ENCODE measurements at regions not wholly inside any gene's neighbourhood (a gene's known extent, or its start where the extent isn't known, plus 50 kb on each side); places are given as distances from the start of the nearest gene placed in this dataset.

- Histone ChIP-seq H3K4me2 (ENCODE audit: insufficient read depth, low read length) (peak overlapping the region; percentile 28), H2AFZ (ENCODE audit: low read depth, low read length) (peak overlapping the region; percentile 74), H3K9me3 (replicated peaks; ENCODE audit: control insufficient read depth, insufficient read depth, low read length) (no peaks in the 10 kb centered on the region), H3K36me3 (ENCODE audit: control insufficient read depth in 2 of 2, extremely low read depth in 1 of 2, insufficient read depth in 2 of 2, low read length in 2 of 2) (no peaks in the 10 kb centered on the region), H3K4me1 (ENCODE audit: control insufficient read depth, extremely low read depth, insufficient read depth, low read length) (peaks cover 13% of the 10 kb centered on the region), H3K79me2 (ENCODE audit: control insufficient read depth, insufficient read depth, low read length) (no peaks in the 10 kb centered on the region), H3K4me3 (replicated peaks in 1 of 3; ENCODE audit: insufficient read depth in 1 of 3, low read depth in 1 of 3, low read length in 3 of 3) (no peak overlapping the region), H3K27ac (ENCODE audit: insufficient read depth, low read depth, low read length) (peak overlapping the region; percentile 72), H3K9me1 (replicated peaks; ENCODE audit: control insufficient read depth, extremely low read depth, insufficient read depth, low read length) (no peaks in the 10 kb centered on the region), H4K20me1 (replicated peaks; ENCODE audit: control insufficient read depth, extremely low read depth, insufficient read depth, low read length) (no peaks in the 10 kb centered on the region), H3K9ac (replicated peaks; ENCODE audit: extremely low read depth, insufficient read depth, low read length) (no peak overlapping the region), H3K27me3 (ENCODE audit: control insufficient read depth in 2 of 2, insufficient read depth in 2 of 2, low read length in 2 of 2) (no peaks in the 10 kb centered on the region)
- no peak for FAIRE-seq
- intact Hi-C loops (cut with micrococcal nuclease) (loop anchor here (1.0 to 2.0 kb wide), 2 partner anchors 50 to 84 kb away; no protein-coding TSS in a partner anchor), dilution Hi-C loops (cut with MboI; ENCODE audit: extremely low pct_ligation_motif_present, low sequenced_read_pairs) (no loop called here)
- ChIA-PET CTCF (interaction anchor here (1.0 kb wide), 1 partner anchor 18 kb away, joined by 3 read pairs; no protein-coding TSS in a partner anchor), POLR2A (no interaction called here)
- TF ChIP-seq MAX (IDR thresholded peaks at IDR 0.05; ENCODE audit: insufficient read depth, insufficient read length) (no peak), EZH2 (IDR thresholded peaks at IDR 0.05; ENCODE audit: borderline replicate concordance, low read depth, low read length, severe bottlenecking) (no peak), FOS (IDR thresholded peaks at IDR 0.05; ENCODE audit: borderline replicate concordance, insufficient read depth, low read length) (no peak), POLR2AphosphoS5 (IDR thresholded peaks at IDR 0.05; ENCODE audit: insufficient read depth, low read depth, low read length) (no peak), JUN (IDR thresholded peaks at IDR 0.05; ENCODE audit: borderline replicate concordance, insufficient read depth, insufficient read length, low read depth) (no peak), CTCF (IDR thresholded peaks at IDR 0.05; ENCODE audit: extremely low read depth in 1 of 2, insufficient read depth in 1 of 2, low read depth in 1 of 2, low read length in 2 of 2) (no peak), MYC (IDR thresholded peaks at IDR 0.05; ENCODE audit: low read depth, low read length) (no peak), POLR2A (IDR thresholded peaks at IDR 0.05; ENCODE audit: low read depth, low read length) (no peak), GATA2 (IDR thresholded peaks at IDR 0.05; ENCODE audit: insufficient read depth, insufficient read length, low read depth, low read length) (no peak)
- no peak for DNase-seq (ENCODE audit: low read depth, low spot score)
- no TSS peak for BruUV-seq (replicated peaks)
These were observed 58.4 kb downstream of the ZNF22 start for GRCh38 chr10:45058992-45059561.
